ENCODE measurements at regions not wholly inside any gene's neighbourhood (a gene's known extent, or its start where the extent isn't known, plus 50 kb on each side); places are given as distances from the start of the nearest gene placed in this dataset.

DNA sequence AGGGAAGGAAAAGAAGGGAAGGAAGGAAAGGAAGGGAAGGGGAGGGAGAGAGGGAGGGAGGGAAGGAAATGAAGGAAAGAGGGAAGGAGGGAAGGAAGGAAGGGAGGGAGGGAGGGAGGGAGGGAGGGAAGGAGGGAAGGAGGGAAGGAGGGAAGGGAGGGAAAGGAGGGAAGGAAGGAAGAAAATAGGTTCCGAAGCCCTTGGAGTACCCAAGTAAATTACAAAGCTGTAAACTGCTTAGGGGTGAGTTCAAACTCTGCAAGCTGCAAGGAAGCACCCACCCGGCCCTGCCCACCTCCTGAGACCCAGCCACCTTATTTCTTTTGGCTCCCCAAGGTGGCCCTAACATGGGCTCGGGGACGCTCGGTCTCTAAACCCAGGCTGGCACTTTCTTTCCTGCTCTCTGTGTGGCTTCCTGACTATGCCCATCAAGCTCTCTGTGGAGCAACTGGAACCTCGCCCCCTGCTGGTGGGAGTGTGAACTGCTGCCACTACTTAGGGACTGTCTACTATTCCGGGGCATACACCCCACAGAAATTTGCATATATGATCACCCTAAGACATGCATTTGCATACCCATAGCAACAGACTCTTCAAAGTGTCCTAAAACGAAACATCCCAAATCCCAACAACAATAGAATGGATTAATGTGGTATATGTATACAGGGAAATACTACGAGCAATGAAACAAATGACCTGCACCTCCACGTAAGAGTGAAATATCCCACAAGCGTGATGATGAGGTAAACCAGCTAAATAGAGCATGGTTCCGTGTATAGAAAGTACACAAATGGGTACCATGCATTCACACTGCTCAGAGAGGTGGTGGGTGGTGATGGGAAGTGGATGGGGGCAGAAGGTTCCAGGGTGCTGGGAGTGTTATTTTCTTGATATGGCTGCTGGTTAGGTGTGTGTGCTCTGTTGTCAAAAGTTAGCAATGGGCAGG, 151.7 kb upstream of the TBL1X start:
- TF ChIP-seq, protein P1, sequence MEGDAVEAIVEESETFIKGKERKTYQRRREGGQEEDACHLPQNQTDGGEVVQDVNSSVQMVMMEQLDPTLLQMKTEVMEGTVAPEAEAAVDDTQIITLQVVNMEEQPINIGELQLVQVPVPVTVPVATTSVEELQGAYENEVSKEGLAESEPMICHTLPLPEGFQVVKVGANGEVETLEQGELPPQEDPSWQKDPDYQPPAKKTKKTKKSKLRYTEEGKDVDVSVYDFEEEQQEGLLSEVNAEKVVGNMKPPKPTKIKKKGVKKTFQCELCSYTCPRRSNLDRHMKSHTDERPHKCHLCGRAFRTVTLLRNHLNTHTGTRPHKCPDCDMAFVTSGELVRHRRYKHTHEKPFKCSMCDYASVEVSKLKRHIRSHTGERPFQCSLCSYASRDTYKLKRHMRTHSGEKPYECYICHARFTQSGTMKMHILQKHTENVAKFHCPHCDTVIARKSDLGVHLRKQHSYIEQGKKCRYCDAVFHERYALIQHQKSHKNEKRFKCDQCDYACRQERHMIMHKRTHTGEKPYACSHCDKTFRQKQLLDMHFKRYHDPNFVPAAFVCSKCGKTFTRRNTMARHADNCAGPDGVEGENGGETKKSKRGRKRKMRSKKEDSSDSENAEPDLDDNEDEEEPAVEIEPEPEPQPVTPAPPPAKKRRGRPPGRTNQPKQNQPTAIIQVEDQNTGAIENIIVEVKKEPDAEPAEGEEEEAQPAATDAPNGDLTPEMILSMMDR (IDR thresholded peaks at IDR 0.05) = peak; percentile 67 to 82 (median 74)
- TF ChIP-seq POLR2A (IDR thresholded peaks at IDR 0.05) = no peak

Measured in right lobe of liver (tissue), 4 donors.